ENCODE measurements at regions not wholly inside any gene's neighbourhood (a gene's known extent, or its start where the extent isn't known, plus 50 kb on each side); places are given as distances from the start of the nearest gene placed in this dataset.

GRCh38 chr17:34859652-34860051 lies 101.6 kb downstream of the CCT6B start:
- no peak for TF ChIP-seq CTCF (IDR thresholded peaks at IDR 0.05)
- no peak overlapping the region for H3K4me3 ChIP-seq
- H3K36me3 ChIP-seq (ENCODE audit: low read depth): no peaks in the 10 kb centered on the region
- ATAC-seq: no peak
- H3K9me3 ChIP-seq: no peaks in the 10 kb centered on the region
- DNase-seq: no peak
- intact Hi-C loops (cut with DNase I, micrococcal nuclease): no loop called here
- no peaks in the 10 kb centered on the region for H3K4me1 ChIP-seq (ENCODE audit: low read depth)

GRCh38 chr17:34858591-34859565 lies 102.4 kb downstream of the CCT6B start:
- Histone ChIP-seq H3K36me3 (ENCODE audit: low read depth) (no peaks in the 10 kb centered on the region), H3K9me3 (no peaks in the 10 kb centered on the region), H3K4me1 (ENCODE audit: low read depth) (no peaks in the 10 kb centered on the region), H3K4me3 (no peak overlapping the region)
- no peak for TF ChIP-seq CTCF (IDR thresholded peaks at IDR 0.05)
- no peak for DNase-seq
- intact Hi-C loops (cut with DNase I, micrococcal nuclease): no loop called here
- ATAC-seq: no peak

GRCh38 chr17:34853924-34854323 lies 107.3 kb downstream of the CCT6B start:
- Histone ChIP-seq H3K9me3 (no peaks in the 10 kb centered on the region), H3K36me3 (ENCODE audit: low read depth) (no peaks in the 10 kb centered on the region), H3K4me3 (no peak overlapping the region), H3K4me1 (ENCODE audit: low read depth) (no peaks in the 10 kb centered on the region)
- DNase-seq (no peak), ATAC-seq (no peak)
- no peak for TF ChIP-seq CTCF (IDR thresholded peaks at IDR 0.05)
- intact Hi-C loops (cut with DNase I, micrococcal nuclease): no loop called here

GRCh38 chr17:34852614-34853013 lies 108.6 kb downstream of the CCT6B start:
- no peaks in the 10 kb centered on the region for H3K4me1 ChIP-seq (ENCODE audit: low read depth)
- no peaks in the 10 kb centered on the region for H3K9me3 ChIP-seq
- ATAC-seq (no peak), DNase-seq (no peak)
- no peak for TF ChIP-seq CTCF (IDR thresholded peaks at IDR 0.05)
- no peaks in the 10 kb centered on the region for H3K36me3 ChIP-seq (ENCODE audit: low read depth)
- no peak overlapping the region for H3K4me3 ChIP-seq
- intact Hi-C loops (cut with DNase I, micrococcal nuclease): no loop called here

GRCh38 chr17:34851961-34852540 lies 109.2 kb downstream of the CCT6B start:
- intact Hi-C loops (cut with DNase I, micrococcal nuclease): no loop called here
- no peak for TF ChIP-seq CTCF (IDR thresholded peaks at IDR 0.05)
- Histone ChIP-seq H3K4me1 (ENCODE audit: low read depth) (no peaks in the 10 kb centered on the region), H3K9me3 (no peaks in the 10 kb centered on the region), H3K4me3 (no peak overlapping the region), H3K36me3 (ENCODE audit: low read depth) (no peaks in the 10 kb centered on the region)
- ATAC-seq (no peak), DNase-seq (no peak)
